Left forelimb (tissue), 1 donor: ENCODE measurements at regions not wholly inside any gene's neighbourhood (a gene's known extent, or its start where the extent isn't known, plus 50 kb on each side); places are given as distances from the start of the nearest gene placed in this dataset.
"Not testable (repeated sequence)": the region's sequence is repeated elsewhere in the genome, so short reads cannot be mapped to it uniquely, and the experiment has no call there.

Source experiments
- DNase-seq: peaks from one replicate; pipeline ENCODE4 v3.0.0-alpha.2; 2018; ENCODE audit warnings: low spot score

- no peak for DNase-seq
Observed at GRCh38 chr12:97984974-97985580, 522.5 kb downstream of the RMST start.

DNA sequence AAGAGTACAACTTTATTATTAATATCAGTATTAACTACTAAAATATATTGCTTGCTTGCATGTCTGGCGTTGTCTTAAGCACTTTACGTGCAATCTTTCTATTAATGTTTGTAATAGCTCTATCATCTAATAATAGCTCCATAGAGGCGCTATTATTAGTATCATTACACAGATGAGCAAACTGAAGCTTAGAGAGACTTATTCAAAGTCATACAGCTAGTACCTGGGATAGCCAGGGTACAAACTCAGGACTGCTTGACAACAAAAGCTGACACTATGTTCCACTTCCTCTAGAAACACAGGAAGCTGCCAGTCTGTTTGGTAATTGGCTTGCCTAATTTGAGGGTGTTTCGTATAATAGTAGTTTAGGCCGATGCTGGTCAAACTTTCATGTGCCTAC lies 523.2 kb downstream of the RMST start:
- no peak for DNase-seq

DNA sequence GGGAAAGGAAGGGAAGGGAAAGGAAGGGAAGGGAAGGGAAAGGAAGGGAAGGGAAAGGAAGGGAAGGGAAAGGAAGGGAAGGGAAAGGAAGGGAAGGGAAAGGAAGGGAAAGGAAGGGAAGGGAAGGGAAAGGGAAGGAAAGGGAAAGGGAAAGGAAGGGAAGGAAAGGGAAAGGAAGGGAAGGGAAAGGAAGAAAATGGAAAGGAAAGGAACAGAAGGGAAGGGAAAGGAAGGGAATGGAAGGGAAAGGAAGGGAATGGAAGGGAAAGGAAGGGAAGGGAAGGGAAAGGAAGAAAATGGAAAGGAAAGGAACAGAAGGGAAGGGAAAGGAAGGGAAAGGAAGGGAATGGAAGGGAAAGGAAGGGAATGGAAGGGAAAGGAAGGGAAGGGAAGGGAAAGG lies 526.0 kb downstream of the RMST start:
- not testable (repeated sequence) for DNase-seq

- no peak for DNase-seq
Observed at GRCh38 chr12:97989366-97989940, 525.9 kb upstream of the TMPO start.

- DNase-seq, result no peak
Observed at GRCh38 chr12:97994746-97995484, 520.5 kb upstream of the TMPO start.

- no peak for DNase-seq
Observed at GRCh38 chr12:97995559-97995958, 519.8 kb upstream of the TMPO start.

- no peak for DNase-seq
Observed at GRCh38 chr12:98001430-98001829, 514.0 kb upstream of the TMPO start.

DNA sequence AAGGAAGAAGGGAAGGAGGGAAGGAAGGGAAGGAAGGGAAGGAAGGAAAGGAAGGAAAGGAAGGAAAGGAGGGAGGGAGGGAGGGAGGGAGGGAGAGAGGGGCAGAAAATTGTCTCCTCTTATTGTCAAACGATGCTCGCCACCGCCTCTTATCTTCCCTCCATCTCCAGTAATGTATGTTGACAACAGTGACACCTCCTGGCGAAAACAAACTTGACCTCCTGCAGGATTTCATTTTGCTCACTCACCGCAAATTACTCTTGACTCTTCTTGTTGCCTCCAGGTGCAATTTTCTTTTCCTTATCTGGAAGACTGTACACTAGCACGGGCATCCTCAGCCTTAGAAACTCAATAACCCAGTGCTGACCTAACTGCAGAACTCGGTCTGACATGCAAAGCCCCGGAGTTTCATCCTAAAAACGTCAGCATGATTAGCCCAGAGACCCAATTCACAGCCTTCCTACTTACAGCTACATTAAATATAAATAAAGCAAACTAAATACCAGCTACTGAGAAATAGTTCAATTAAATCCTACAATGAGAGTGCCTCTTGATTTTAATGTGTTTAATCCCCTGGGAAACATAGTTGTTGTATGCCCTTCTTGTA lies 512.4 kb upstream of the TMPO start:
- no peak for DNase-seq

GRCh38 chr12:98007963-98008362 lies 507.4 kb upstream of the TMPO start:
- DNase-seq, result no peak

DNA sequence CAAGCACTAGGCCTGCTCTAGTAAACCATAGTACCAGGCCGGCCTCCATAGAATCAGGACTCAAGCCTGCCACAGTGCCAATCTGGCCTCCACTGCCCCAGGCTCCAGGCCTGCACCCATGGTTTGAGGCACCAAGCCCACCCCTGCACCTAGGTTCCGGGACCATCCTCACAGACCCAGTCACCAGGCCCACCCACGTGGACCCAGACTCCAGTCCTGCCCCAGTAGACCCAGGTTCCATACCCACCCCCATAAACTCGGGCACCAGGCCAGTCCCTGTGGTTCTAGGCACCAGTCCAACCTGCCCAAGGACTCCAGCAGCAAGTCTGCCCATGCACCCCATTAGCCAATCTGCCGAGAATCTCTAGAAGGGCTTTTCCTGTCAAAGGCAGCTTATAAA lies 501.8 kb upstream of the TMPO start:
- DNase-seq, result no peak

- DNase-seq, result no peak
Observed at GRCh38 chr12:98018836-98019235, 496.6 kb upstream of the TMPO start.

- DNase-seq, result no peak
Observed at GRCh38 chr12:98020376-98020775, 495.0 kb upstream of the TMPO start.

DNA sequence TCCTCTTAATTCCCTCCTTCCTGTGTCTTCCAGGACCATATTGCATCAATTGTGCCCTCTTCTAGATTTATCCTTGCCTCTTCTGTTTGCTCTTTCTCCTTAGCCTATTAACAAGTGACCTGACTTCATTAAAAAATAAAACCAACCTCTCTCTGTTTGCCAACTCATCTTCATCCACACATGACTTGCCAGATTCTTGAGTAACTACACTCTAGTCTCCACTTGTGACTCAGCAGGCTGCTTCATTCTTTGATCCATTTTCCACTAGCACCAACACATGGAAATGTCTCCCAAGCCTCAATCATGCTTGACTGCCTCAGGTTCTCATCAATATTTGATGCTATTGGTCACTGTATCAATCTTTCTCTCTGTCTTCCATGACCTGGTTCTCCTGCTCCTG lies 492.4 kb upstream of the TMPO start:
- no peak for DNase-seq

DNA sequence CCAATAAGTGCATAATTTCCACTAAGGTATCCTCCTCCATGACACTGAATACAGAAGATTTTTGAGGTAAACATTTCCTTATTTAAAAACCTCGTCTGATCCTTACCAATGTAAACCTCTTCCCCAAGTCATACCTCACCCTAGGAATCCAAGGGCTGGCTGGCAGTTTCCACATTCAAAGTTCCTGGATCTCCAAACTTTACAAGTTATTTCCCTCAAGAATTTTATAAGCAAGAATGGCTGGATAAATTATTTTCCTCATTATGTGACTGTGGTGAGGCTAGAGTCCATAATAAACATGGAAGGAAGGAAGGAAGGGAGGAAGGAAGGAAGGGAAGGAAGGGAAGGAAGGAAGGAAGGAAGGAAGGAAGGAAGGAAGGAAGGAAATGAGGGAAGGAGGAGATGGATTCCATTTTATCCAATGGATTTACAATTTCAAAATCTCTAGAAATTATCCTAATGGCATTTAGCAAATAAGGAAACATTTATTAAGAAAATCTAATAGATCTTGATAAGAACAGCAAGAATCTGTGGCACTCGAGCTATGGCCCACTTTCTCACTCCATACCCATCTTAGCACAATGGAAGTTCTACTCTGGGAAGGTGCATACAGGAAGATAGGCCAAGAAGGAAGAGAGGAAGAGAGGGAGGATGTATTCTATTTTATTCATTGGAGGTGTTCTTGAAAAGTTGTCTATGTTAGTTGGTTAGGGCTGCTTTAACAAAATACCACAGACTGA lies 477.8 kb upstream of the TMPO start:
- DNase-seq, result no peak

GRCh38 chr12:98042668-98043067 lies 472.7 kb upstream of the TMPO start:
- DNase-seq, result no peak

- DNase-seq, result no peak
Observed at GRCh38 chr12:98045395-98045794, 470.0 kb upstream of the TMPO start.

- DNase-seq, result no peak
Observed at GRCh38 chr12:98048326-98048725, 467.1 kb upstream of the TMPO start.

DNA sequence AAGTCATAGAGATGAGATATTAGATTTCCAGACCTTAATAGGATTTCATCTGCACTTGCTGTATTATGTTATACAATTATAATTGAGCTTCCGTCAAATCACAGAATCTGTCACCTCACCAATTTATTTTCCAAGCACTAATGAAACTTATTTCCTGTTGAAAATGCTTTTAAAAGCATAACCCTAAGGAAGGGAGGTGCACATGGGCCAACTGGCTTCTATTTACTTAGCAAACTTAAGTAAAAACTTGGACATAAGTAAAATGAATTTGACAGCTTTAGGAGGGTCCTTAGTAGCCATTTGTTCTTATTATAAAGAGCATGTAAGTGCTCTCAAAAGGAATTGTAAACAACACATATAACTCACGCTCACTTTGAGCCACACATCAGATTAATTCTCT lies 462.2 kb upstream of the TMPO start:
- no peak for DNase-seq

DNA sequence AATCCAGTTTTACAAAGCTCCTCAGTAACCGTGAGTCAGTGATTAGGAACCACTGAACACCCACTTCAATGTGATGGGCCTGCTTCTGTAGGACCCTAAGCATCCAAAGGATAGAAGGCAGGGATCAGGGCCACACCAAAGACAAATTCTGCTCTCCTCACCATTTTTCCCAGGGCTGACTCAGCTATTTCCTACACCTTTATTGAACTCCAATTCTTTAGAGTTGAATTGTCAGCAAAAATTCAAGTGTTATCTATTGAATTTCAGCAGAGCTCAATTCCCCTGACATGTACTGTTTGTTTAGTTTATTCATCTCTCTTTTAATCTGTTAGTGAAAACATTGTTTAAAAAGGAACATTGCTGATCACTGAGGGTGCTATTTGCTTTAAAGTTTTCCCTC lies 457.7 kb upstream of the TMPO start:
- no peak for DNase-seq

DNA sequence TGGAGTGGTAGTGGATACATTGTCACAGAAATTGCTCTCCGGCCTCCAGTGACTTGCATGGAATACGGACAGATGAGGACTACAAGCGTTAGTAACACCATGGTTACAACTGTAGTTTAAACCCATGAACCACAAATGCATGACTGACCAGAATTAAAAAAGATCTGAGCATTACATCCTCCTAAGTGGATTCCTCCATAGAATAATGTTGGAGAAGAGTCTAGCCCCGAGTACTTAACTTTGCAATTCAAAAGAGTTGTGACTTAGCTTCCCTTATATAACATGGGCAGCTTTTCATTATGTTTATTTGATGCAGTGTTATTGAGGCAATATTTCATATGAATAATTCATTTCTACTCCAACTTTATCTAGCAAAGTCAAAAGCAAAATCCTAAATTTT lies 457.2 kb upstream of the TMPO start:
- DNase-seq, result no peak

DNA sequence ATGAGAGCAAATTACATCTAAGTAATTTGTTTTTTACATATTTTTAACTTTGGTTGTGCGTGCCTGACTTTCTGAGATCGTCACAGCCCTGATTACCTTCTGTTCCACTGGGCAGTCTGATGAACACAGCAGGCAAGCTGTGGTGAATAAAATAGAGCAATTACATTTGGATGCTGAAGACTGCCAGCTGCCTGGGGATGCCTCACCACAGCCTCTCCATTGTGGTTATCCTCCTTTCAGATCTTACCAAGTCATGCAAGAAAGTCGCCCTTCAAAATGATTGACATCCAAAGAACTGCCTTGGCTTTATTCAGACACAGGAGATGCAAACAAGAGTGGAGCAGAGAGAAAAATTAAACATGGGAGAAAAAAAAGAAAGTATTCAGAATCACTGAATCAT lies 456.6 kb upstream of the TMPO start:
- DNase-seq, result no peak

GRCh38 chr12:98059659-98060343 lies 455.6 kb upstream of the TMPO start:
- DNase-seq, result no peak
